HG03565 (cell line): ENCODE measurements at regions not wholly inside any gene's neighbourhood (a gene's known extent, or its start where the extent isn't known, plus 50 kb on each side); places are given as distances from the start of the nearest gene placed in this dataset.

Source experiments
- ATAC-seq: cut with Tn5 transposase; IDR thresholded peaks from one replicate; pipeline ENCODE4 v1.9.1; 2021; ENCODE audit warnings: mild to moderate bottlenecking, moderate library complexity; ENCODE audit not compliant: unreplicated experiment

DNA sequence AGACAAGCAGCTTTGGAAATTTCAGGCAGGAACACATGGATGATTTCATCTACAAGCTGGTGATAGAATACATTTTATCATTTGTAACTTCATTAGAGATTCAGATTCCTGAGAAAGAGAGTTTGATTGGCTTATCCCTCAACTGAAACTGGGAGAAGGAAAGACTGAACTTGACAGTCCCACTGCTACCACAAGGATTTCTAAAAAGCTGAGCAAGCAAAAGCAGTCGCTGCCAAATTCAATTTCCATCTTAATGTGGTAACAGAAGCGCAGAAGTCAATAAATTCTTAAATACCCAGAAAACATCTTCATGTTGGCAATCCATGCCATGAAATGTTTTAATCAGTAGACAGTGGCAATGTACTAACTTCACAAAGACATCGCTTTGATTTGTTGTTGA is 172.1 kb upstream of the DACH1 start:
- no peak for ATAC-seq

DNA sequence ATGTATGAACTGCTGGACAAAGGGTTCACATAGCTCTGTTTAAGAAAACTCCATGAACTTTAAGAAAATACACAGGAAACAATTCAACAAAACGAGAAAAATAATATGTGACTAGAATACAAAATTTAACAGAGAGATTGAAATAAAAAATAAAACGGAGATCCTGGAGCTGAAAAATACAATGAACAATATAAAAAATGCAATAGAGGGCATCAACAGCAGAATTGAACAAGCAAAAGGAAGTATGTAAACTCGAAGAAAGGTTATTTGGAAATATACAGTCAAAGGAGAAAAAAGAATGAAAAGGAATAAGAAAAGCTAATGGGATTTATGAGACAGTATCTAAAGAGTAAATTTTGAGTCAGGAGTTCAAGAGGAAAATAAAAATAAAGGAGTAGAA is 163.0 kb upstream of the DACH1 start:
- ATAC-seq = no peak

DNA sequence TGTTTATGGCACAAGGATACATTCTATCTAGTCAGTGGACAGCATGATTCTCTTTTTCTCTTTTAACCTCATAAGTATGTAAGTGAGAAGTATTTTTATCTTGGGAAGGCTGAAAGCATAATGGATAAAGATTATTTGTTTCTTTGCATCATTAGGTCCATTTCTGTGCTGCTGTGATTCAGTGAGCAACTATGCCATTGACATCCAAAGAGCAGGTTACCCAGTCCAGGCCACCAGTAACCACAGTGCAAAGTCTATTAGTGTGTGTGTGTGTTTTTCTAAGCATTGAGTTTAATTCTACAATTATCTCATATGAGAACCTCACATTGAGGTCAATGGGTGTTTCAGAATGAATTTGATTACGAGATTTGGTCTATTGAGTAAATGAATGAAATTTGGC is 158.8 kb upstream of the DACH1 start:
- ATAC-seq = no peak

DNA sequence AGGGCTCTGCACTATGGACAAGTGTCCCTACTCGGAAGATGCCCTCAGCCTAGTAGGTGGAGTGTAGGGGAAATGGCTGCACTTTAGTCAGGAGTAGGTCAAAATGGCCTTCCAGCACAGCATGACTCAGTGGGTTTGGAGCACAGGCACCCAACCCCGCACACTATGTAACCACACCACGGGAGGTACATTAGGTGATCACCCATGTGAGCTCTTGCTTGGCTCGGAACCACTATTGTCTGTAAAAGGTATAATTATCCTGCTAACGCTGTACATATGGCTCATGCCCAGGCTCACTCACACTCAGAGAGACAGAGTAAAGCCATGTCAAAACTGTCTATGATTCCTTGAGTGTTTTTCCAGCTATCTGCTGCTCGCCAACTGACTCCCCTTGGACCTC is 156.9 kb upstream of the DACH1 start:
- no peak for ATAC-seq

DNA sequence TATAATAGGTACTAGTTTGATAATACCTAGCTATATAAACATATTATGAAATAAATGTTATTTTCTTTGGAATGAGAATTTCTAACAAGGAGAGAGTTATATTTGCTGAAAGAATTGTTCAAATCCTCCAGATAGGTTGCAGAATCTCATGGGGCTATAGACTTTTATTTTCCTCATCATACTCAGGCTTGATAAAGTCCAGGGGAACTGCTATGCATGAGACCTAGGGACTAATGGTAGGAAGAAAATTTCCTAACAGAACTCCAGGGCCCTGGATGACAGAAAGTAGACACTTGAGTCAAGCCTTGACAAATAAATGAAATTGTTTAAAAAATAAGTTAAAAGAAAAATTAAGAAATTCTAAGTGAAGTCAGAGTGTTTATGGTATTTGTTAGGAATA is 138.5 kb upstream of the DACH1 start:
- no peak for ATAC-seq

DNA sequence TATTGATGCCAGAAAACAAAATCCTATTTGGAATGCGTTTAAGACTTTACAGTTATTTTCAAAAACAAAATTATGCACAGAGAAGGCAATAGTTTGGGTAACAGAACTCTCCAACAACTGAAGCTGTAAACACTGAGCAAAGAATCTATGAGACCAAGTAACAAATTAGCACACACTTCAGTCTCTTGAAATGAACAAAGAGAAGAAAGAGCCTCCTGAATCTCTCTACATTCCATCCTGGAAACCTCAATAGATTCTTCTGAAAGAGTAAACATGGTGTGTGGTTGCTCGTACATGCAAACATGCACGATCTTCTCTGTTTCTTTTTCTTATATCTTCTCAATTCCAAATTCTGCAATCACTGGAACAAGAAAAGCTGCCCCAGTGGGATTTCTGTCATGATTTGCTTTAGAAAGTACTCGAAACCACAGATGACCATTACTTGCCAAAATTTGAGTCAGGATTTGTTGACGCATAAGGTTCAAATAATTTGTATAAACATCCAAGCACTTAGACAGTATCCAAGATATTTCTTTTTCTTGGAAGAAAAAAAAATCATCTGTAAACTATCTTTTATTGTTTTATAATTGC is 137.9 kb upstream of the DACH1 start:
- ATAC-seq = no peak

DNA sequence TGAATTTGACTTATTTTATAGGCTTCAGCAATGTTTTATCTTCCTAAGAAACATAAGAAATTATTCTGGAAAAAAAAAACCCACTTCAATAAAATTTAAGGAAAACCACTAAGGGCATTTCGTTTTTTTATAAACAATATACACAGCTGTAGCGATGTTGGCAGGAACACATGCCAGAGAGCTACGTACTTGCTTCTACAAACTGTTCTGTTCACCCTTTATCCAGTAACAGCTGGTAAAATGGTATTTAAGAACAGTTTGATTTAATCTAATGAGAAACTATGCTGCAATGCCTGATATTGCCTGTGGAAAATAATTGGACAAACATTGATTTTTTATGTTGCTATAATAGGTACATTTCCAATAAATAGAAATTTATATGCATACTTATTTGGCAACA is 137.2 kb upstream of the DACH1 start:
- ATAC-seq = no peak

DNA sequence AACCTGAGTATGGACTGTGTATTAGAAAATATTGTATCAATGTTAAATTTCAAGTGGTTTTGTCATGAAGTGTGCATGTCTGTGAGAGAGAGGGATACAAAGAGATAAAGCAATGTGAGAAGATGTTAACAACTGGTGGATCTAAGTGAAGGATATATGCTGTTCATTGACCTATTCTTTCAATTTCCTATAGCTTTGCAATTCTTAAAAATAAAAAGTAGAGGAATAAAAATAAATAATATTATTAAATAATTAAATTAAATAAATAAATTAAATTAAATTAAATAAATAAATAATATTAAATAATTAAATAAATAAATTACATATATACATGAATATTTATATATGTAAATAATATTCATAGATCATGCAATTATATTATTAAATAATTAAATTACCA is 131.2 kb upstream of the DACH1 start:
- ATAC-seq = no peak

DNA sequence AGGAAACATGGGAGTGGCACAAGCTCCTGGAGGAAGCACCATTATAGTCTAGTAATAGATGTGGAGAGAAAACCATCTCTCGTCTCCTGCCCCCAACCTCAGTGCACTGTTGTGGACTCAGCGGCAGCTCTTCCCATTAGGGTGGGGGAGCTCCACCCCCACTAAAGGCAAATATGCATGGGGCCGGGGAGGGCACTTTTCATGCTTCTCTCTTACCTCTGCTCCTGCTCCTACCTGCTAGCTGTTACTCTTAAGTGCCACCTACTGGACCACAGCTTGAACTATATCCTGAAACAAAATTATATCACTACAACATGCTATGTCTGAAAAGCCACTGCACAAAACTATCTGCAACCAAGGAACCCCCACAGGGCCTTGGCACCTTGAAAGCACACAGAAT is 112.6 kb upstream of the DACH1 start:
- ATAC-seq = no peak

DNA sequence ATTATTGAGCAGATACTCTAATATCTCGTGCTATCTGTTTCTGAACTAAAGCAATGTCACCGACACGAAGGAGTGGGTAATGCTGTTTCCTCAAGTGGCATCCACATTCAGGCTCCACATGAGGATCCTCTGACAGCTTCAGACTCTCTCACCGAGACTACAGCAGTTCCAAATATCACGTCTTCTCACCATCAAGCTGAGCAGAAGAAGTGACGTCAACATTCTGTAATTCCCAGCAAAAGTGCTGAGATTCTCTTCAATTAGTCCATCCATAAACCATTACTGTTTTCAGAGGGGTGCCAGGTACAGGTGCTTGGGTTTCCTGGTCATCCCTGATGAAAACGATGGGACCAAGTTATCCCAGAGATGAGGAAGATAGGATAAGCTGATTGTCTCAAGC is 110.0 kb upstream of the DACH1 start:
- ATAC-seq = no peak

DNA sequence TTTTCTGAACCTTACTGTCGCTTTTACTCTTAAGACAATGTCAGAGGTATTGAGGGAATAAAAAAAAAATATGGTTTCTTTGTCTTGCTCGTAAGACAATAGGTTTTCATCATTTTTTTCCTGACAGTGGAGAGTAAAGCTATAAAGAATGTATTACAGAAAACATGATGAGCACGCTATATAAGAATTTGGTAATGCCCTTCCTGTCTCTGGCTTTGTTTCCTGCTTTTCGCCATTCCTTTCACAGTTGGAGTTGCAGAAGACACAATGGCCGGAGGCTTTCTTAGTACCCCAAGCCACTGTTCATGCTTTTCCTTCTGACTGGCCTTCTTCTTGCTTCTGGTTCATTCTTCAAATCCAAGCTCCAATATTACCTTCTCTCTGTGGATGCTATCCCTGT is 101.0 kb upstream of the DACH1 start:
- ATAC-seq = no peak

DNA sequence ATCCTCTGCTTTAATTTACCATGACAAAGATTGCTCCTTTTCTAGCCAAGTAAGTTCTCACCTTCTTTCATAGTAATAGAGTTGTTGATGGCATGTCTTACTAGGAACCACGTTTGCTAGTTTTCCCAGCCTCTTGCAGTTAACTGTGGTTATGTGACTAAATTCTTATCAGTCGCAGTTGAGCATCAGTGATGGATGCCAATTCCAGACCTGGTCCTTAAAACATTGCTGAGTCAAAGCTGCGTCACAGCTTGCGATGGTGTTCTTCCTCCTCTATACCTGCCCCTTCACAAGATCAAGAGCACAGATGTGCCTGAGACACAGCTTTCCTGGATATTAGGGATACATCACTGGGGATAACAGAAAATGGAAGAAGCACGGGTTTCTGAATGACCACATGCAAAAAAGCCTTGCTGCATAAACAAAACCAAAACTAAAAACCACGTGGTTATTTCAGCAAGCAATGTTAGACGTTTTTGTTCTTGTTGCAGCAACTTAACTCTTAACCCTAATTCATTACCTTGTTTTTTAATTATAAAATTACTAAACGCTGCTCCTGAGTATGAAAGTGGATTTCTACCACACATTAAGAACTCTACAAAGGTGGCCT is 97.6 kb upstream of the DACH1 start:
- no peak for ATAC-seq

DNA sequence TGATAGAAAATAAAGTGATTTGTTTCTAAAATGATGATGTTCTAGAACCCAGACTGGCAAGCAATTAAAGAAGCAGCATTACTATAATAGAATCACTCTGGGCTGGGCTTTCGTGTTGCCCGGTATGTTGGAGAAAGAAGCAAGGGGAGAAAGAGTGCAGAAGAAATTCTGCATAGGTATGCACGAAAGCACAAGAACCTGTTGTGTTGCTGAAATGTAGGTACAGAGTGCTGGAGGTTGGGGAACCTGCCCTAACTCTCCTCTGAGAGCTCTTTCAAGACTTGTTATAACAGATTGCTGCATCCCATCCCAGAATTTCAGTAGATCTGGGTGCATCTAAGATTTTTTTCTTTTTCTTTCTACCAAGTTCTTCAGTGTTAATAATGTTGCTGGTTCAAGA is 95.7 kb upstream of the DACH1 start:
- ATAC-seq = no peak

DNA sequence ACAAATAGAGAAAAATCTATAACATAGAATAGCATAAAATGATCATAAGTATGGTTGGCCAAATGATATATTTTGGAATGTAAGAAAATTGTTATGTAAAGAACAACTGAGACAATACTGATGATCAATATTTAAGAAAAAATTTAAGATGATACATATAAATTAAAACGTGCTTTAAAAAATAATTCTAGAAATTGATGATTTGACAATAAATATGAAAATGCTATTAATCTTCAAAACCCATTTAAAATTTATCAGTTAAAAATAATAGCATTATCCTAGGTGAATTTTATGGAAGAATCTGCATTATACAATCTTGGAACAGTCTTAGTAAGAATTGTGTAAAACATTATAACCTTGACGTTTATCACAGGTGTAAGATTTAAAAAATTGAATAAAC is 95.1 kb upstream of the DACH1 start:
- no peak for ATAC-seq

DNA sequence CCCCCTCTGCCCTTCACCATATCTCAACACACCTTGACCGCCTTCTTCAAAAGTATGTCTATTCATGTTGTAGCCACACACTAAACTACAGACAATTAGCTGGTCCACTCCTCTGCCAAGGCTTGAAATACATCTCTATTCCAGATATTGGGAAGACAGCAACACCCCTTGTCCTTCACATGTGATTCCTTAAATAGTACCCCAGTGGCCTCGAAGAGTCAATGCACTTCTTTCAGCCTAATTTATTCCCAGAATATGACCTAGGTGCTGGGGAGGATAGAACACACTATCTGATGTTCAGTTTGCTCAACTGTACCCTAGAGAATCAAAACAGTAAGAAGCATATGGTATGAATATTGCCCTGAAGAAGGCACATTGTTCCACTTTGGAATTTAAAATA is 82.4 kb upstream of the DACH1 start:
- ATAC-seq = no peak

DNA sequence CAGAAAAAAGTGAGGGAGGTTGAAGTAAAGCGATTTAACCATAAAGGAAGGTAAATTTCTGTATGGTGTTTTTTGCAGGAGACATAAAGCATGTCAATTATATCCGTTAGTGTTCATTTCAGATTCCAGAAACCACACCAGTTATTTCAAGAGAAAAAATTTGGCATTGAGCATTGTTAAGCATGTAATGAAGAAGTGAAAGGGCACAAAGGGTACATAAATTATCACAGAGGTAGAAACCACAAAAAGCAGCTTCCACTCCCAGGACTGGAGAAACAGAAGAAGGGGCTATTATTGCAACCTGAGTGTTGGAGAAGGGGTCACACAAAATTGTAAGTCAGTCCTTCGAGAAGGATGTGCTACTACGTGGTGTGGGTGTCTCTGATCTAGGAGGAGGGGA is 72.2 kb upstream of the DACH1 start:
- ATAC-seq = no peak

DNA sequence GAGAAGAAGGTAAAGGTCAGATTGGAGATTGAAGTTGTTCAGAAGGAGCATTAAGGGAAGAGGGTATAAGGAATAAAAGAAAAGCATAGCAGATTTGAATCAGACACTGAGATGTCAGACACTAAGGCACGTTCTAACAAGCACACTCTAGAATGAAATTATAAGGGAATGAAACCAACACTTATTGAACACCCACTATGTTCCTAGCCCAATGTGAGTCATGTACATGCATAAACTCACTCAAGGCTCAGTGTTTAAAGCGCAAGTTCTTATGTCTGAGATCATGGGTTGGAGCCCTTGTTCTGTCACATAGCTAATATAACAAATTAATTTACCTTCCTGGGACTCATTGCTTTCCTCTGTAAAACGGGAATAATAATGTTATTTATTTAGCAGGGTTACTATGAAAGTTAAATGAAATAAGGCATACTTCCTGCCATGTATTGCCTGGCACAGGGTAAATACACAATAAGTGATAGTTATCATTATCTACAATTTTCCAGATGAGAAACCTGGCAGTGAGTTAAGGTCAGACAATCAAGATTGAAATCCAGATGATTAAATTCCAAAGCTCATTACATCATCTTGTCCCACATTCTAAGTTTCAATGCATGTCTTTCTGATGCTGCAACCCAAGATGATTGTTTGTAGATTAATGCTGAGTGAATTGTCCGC is 68.3 kb upstream of the DACH1 start:
- no peak for ATAC-seq

DNA sequence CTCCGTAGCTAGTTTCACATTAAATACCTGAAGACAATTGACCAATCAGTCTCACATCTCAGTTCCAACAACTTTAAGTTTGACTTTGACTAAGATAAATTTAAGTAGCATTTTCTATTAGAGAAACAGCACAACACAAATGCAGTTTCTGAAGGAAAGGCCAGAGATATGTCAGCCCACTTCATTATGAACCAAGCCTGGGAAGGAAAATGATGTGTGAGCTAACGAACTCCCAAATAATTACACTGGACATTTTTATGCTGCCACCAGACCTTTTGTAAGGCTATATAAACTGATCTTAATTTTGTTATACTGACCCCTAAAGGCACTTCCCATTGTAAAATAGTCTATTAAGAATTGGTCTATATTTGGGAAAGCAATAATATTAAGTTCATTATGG is 57.9 kb upstream of the DACH1 start:
- ATAC-seq = no peak

DNA sequence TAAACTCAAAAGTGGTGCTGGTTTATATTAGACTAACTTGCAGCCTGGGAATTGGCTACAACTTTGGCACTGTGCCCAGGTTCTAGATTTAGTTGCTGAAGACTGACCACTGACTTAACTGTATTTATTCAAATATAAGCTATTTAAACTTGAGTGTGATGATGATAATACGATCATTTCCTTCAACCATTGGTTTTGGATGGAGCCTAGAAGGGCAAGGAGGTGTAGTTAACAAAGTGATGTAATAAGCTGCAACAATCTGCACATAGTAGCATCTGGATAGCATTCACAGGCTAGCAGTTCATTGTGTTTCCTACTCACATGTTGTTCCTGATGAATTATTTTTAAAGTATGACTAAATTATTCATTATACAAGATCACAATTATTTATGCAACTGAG is 55.2 kb upstream of the DACH1 start:
- ATAC-seq = no peak
